GM12892 (cell line): ENCODE measurements at regions not wholly inside any gene's neighbourhood (a gene's known extent, or its start where the extent isn't known, plus 50 kb on each side); places are given as distances from the start of the nearest gene placed in this dataset.
"Not testable (repeated sequence)": the region's sequence is repeated elsewhere in the genome, so short reads cannot be mapped to it uniquely, and the experiment has no call there.

Experiments
- DNase-seq: peaks from one replicate; pipeline ENCODE4 v3.0.0; 2011; ENCODE audit not compliant: insufficient read length
- FAIRE-seq: peaks from 2 replicates; lab custom pipeline; 2011; peaks lifted over from hg19 to GRCh38; lab: Jason Lieb, UNC
- POLR2A ChIP-seq: IDR thresholded peaks from 2 replicates; pipeline ENCODE4 v1.6.1; 2011; ENCODE audit warnings: low read depth, low read length, control low read depth
- POLR2AphosphoS5 ChIP-seq: IDR thresholded peaks from 2 replicates; pipeline ENCODE4 v1.6.1; 2011; ENCODE audit warnings: low read depth, low read length, control low read depth
- TAF1 ChIP-seq: IDR thresholded peaks from 2 replicates; pipeline ENCODE4 v1.6.1; 2011; ENCODE audit warnings: low read depth, mild to moderate bottlenecking, control low read depth, low read length, borderline replicate concordance

DNA sequence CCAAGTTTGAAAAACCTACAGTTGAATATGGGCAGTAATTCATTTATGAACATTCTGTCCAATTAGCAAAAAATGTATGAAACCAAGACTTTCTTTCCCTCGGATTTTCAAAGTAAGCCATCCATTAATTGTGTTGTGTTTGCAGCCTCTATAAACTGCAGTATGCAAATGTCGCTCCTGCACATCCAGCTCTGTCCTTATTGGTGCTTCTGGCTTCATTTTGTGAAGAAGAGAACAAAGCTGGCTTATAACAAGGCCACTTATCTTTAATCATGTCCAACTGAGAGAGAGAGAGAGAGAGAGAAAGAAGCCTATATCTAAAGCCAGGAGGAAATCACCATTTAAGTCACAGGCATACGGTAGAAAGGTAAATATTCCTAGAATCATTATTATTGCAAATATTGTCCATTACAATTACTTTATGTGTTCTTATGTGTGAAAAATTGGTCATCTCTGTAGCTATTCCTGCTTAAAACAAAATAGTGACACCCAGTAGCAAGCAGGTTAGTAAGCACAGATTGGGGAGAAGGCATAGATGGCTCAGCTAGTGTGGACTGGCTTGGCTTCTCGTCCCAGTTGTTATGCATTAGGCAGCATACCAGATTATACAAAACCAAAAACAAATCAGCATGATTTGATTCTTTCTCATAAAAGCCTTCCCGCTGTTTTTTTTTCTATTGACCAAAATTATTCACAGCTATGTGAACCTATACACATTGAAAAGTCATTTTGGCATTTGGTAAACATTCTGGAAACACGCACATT, 726.4 kb upstream of the SOX11 start:
- no peak for DNase-seq
- FAIRE-seq, result no peak
- TF ChIP-seq POLR2A (no peak), TAF1 (no peak), POLR2AphosphoS5 (no peak)

DNA sequence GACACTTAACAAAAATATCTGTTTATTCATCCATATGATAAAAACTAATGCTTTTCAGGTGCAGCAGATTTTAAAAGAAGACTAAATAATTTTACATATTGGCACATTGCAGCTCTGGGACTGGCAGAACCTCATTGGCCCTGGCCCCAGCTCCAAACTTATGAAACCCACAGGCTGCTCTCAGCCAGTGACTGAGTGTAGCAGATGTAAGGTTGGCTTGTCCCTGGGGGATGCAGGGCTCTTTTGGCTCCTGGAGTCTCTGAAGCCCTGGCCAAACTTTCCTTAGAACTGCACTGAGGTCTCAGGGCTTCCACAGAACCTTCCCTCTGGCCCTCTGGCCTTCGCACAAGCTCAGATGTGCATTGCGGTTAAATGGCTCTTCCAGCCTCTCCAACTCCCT, 725.0 kb upstream of the SOX11 start:
- FAIRE-seq, result no peak
- DNase-seq, result no peak
- TF ChIP-seq POLR2AphosphoS5, result no peak
- no peak for TF ChIP-seq POLR2A
- no peak for TF ChIP-seq TAF1

DNA sequence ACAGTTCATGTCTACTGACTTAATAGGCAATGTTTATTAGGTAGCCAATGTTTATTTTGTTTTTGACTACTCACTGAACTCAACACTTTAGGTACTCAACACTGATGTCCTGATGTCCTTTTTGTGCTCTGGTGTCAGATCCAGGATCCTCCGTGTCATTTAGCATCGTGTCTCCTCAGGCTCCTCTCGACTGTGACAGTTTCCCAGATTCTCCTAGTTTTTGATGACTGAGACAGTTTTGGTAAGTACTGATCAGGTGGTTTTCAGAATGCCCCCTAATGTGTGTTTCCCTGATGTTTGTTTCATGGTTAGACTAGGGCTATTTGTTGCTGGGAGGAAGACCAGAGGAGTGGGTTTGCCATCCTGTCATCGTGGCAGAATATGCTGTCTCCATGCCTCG, 719.7 kb upstream of the SOX11 start:
- TF ChIP-seq POLR2AphosphoS5, result no peak
- TF ChIP-seq POLR2A, result no peak
- TF ChIP-seq TAF1, result no peak
- DNase-seq (no peak), FAIRE-seq (no peak)

DNA sequence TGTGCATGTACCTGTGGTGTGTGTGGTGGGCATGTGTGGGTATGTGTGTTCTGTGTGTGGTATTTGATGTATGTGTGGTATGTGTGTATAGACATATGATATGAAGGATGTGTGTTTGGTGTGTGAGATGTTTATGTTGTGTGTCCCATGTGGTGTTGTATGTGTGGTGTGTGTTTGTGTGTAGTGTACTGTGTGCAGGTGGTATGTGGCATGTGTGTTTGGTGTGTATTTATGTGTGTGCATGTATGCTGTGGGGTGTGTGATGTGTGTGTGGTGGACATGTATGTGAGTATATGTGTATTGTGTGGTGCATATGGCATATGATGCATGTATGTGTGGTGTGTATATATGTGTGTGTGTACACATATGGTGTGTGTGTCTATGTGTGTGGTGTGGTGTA, 718.8 kb upstream of the SOX11 start:
- no peak for FAIRE-seq
- DNase-seq, result no peak
- no peak for TF ChIP-seq TAF1
- no peak for TF ChIP-seq POLR2A
- no peak for TF ChIP-seq POLR2AphosphoS5

DNA sequence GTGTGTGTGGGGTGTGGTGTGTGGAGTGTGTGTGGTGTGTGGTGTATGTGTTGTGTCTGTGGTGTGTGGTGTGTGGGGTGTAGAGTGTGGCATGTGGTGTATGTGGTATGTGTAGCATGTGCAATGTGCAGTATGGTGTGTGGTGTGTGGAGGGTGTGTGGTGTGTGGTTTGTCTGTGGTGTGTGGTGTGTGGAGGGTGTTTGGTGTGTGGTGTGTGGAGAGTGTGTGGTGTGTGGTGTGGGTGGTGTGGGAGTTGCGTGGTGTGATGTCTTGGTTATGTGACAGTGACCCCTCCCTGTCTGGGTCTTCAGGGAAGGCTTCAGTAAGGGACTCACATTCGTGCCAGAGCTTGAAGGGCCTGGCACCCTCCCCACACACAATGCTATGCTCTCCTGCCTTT, 718.2 kb upstream of the SOX11 start:
- DNase-seq, result no peak
- TF ChIP-seq TAF1 (no peak), POLR2A (no peak), POLR2AphosphoS5 (no peak)
- no peak for FAIRE-seq

DNA sequence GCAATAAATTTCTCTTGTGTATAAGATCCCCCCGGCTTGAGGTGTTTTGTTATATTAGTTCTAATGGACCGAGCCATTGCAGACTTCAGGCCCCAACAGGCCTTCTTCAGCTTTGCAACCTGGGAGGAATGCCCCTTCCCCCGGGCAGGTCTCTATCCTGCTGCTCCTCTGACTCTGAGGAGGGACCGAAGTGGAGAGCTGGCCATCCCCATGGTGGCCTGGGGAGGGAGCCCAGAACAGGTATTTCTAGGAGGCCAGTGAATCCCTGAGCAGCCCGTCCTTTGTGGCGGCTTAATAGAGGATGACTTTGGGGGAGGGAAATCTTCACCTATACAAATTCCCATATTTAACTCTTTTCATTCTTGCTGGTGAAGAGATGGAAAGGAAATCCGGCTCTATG, 715.8 kb upstream of the SOX11 start:
- TF ChIP-seq TAF1, result no peak
- TF ChIP-seq POLR2A, result no peak
- no peak for FAIRE-seq
- no peak for DNase-seq

DNA sequence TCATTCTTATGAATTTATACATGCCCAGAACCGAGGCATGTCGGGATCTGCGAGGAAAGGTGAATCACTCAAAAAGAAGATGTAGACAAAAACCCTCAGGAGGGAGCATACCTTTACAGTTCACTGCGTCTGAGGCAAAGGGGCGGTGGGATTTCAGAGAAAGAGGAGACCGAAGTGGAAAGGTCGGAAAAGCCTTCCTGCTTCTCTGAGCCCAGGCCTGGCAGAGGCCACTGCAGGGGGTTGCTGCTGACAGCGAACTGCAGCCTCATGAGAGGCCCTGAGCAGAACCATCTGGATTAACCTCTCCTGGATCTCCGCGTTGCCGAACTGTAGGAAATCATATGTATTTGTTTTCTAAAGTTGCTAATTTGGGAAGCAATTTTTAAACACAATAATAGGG, 713.1 kb upstream of the SOX11 start:
- FAIRE-seq, result no peak
- DNase-seq, result no peak
- TF ChIP-seq TAF1, result no peak
- TF ChIP-seq POLR2AphosphoS5, result no peak
- TF ChIP-seq POLR2A, result no peak

DNA sequence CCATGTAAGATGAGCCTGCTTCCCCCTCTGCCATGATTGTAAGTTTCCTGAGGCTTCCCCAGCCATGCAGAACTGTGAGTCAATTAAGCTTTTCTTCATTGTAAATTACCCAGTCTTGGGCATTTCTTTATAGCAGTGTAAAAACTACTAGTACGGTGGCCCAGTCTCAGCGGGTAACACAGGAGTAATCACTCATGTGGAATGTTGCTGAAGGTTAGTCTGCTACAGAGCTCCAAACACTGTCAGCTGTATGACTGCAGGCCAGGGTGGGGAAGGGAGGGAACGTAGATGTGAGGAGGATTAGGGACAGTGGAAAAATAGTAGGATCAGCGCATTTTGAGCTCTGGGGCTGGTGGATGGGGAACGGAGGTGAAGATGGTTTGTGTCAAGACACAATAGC, 711.2 kb upstream of the SOX11 start:
- DNase-seq (no peak), FAIRE-seq (no peak)
- no peak for TF ChIP-seq TAF1
- no peak for TF ChIP-seq POLR2AphosphoS5
- no peak for TF ChIP-seq POLR2A

DNA sequence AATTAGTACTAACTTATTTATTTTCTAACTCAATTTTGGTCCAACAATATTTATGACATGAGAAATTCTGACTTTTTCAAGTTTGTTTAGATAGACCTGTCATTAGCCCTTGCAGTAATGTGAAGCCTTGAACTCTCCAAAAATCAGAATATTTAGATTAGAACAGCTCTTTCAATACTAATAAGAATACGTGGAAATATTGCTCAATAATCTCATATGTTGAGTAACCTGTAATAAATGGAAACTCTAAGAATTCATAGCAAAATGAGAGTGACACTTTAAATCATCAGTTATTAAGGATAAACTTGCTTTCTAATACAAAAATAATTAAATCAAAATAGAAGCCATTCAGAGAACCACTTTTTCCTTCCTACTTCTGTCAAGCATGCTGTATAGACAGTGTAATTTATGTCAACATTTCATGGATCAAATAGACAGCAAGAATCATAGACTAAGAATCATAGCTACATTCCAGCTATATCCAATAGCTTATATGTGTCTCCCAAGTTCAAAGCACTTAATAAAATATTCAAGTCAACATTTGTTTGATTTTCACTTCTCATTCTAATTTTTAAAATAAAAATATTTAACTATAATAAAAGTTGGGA, 710.3 kb upstream of the SOX11 start:
- FAIRE-seq (no peak), DNase-seq (no peak)
- TF ChIP-seq POLR2A, result no peak
- no peak for TF ChIP-seq TAF1
- TF ChIP-seq POLR2AphosphoS5, result no peak

DNA sequence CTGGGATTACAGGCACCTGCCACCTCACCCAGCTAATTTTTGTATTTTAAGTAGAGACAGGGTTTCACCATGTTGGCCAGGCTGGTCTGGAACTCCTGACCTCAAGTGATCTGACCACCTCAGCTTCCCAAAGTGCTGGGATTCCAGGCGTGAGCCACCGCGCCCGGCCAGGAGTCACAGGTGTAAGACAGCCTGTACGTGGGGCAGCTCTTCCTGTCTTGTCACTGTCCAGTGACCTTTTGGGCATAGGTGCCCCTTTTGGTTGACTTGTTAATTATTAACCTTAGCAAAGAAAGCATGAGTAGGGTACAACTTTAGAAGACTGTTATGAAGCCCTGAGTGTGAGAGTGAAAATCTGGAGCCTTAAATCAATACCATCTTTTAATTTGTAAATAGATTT, 703.7 kb upstream of the SOX11 start:
- FAIRE-seq, DNase-seq: not testable (repeated sequence)

DNA sequence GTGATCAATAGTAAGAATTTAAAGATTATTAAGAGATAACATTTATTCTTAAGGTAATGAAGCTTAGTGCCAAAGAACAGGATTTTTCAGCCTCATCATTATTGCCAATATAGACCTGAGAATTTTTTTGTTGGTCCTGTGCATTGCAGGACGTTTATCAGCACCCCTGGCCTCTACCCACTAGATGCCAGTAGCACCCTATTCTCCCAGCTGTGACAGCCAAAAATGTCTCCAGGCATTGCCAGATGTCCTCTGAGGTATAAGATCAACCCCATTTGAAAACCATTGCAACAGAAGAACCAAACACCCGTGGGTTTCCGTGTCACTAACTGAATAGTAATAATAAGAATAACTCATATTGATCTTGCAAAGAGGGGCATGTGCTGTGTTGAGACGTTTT, 700.0 kb upstream of the SOX11 start:
- TF ChIP-seq POLR2AphosphoS5 (no peak), TAF1 (no peak), POLR2A (no peak)
- DNase-seq, result no peak

DNA sequence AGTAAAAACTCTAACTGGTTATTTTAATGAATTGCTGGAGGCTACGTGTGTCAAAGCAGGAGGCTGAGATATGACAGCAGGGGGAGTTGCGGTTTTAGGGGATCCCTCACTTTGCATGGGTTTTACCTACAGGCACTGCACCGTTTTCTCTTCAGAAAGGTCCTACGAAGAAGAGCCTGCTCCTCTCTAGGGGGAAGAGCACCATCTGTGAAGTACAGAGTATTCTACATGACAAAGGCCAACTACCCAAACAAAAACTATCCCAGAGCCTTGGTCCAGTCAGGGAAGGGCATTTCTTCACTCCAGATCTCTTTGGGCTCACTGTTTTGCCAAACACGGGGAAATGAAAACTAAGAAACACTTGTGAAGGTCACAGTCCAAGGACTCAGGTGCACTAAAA, 696.7 kb upstream of the SOX11 start:
- DNase-seq (no peak), FAIRE-seq (no peak)
- TF ChIP-seq POLR2A, result no peak
- TF ChIP-seq POLR2AphosphoS5, result no peak
- no peak for TF ChIP-seq TAF1

More for the DNA sequence above, 700.0 kb upstream of the SOX11 start:
- no peak for FAIRE-seq
